ENCODE measurements at regions not wholly inside any gene's neighbourhood (a gene's known extent, or its start where the extent isn't known, plus 50 kb on each side); places are given as distances from the start of the nearest gene placed in this dataset.

GRCh38 chr16:17768257-17768656 is 297.5 kb upstream of the XYLT1 start:
- Histone ChIP-seq H3K9me3 (ENCODE audit: control extremely low read depth in 1 of 3, control insufficient read depth in 2 of 3, insufficient read depth in 1 of 3, low read length in 2 of 3) (no peaks in the 10 kb centered on the region), H3K4me3 (ENCODE audit: control extremely low read depth in 1 of 5, extremely low read depth in 1 of 5, insufficient read depth in 1 of 5, low read depth in 2 of 5, low read length in 4 of 5) (no peak overlapping the region), H4K20me1 (ENCODE audit: control insufficient read depth, insufficient read depth, low read length, poor library complexity, severe bottlenecking) (no peaks in the 10 kb centered on the region), H3K9ac (ENCODE audit: low read length) (no peak overlapping the region), H3K4me2 (replicated peaks; ENCODE audit: low read depth, low read length, poor library complexity, severe bottlenecking) (no peak overlapping the region), H2AFZ (ENCODE audit: insufficient read depth, low read depth, low read length, poor library complexity, severe bottlenecking) (no peak overlapping the region), H3K79me2 (ENCODE audit: control insufficient read depth, insufficient read depth, low read length) (no peaks in the 10 kb centered on the region), H3K4me1 (ENCODE audit: control insufficient read depth in 2 of 2, insufficient read depth in 2 of 2, low read length in 2 of 2) (no peaks in the 10 kb centered on the region), H3K27me3 (replicated peaks in 1 of 4; ENCODE audit: control extremely low read depth in 1 of 4, control insufficient read depth in 3 of 4, insufficient read depth in 4 of 4, low read length in 3 of 4) (no peaks in the 10 kb centered on the region), H3K36me3 (replicated peaks in 1 of 2; ENCODE audit: control extremely low read depth in 1 of 2, control insufficient read depth in 1 of 2, extremely low read depth in 1 of 2, insufficient read depth in 2 of 2, low read length in 1 of 2) (no peaks in the 10 kb centered on the region), H3K27ac (ENCODE audit: low read length in 2 of 2) (no peak overlapping the region)
- TF ChIP-seq CTCF (IDR thresholded peaks at IDR 0.05) (no peak), EZH2 (IDR thresholded peaks at IDR 0.05; ENCODE audit: borderline replicate concordance, insufficient read depth, low read depth, low read length, poor library complexity, severe bottlenecking) (no peak)
- no peak overlapping the region for H3K4me3 Mint-ChIP-seq
- DNase-seq = no peak
- ChIA-PET POLR2A (no interaction called here), CTCF (no interaction called here)
- H3K4me1 Mint-ChIP-seq = no peaks in the 10 kb centered on the region
- WGBS (ENCODE audit: insufficient coverage) = no CpG with 5 or more reads among the region's 1 CpG
- intact Hi-C loops (cut with micrococcal nuclease) = no loop called here
- H3K27ac Mint-ChIP-seq = no peak overlapping the region
- peaks cover 4% of the 10 kb centered on the region for H3K27me3 Mint-ChIP-seq
- ATAC-seq (ENCODE audit: low read depth) = no peak
- H3K9me3 Mint-ChIP-seq (ENCODE audit: insufficient read depth) = peaks cover 5% of the 10 kb centered on the region

- Histone ChIP-seq H3K4me3 (ENCODE audit: control extremely low read depth in 1 of 5, extremely low read depth in 1 of 5, insufficient read depth in 1 of 5, low read depth in 2 of 5, low read length in 4 of 5) (no peak overlapping the region), H3K4me1 (ENCODE audit: control insufficient read depth in 2 of 2, insufficient read depth in 2 of 2, low read length in 2 of 2) (no peaks in the 10 kb centered on the region), H3K4me2 (replicated peaks; ENCODE audit: low read depth, low read length, poor library complexity, severe bottlenecking) (no peak overlapping the region), H3K79me2 (ENCODE audit: control insufficient read depth, insufficient read depth, low read length) (no peaks in the 10 kb centered on the region), H3K36me3 (replicated peaks in 1 of 2; ENCODE audit: control extremely low read depth in 1 of 2, control insufficient read depth in 1 of 2, extremely low read depth in 1 of 2, insufficient read depth in 2 of 2, low read length in 1 of 2) (no peaks in the 10 kb centered on the region), H2AFZ (ENCODE audit: insufficient read depth, low read depth, low read length, poor library complexity, severe bottlenecking) (no peak overlapping the region), H4K20me1 (ENCODE audit: control insufficient read depth, insufficient read depth, low read length, poor library complexity, severe bottlenecking) (no peaks in the 10 kb centered on the region), H3K9me3 (ENCODE audit: control extremely low read depth in 1 of 3, control insufficient read depth in 2 of 3, insufficient read depth in 1 of 3, low read length in 2 of 3) (no peaks in the 10 kb centered on the region), H3K9ac (ENCODE audit: low read length) (no peak overlapping the region), H3K27me3 (replicated peaks in 1 of 4; ENCODE audit: control extremely low read depth in 1 of 4, control insufficient read depth in 3 of 4, insufficient read depth in 4 of 4, low read length in 3 of 4) (no peaks in the 10 kb centered on the region), H3K27ac (ENCODE audit: low read length in 2 of 2) (no peak overlapping the region)
- no peak overlapping the region for H3K27ac Mint-ChIP-seq
- POLR2A ChIA-PET = no interaction called here
- H3K9me3 Mint-ChIP-seq (ENCODE audit: insufficient read depth) = peaks cover 4% of the 10 kb centered on the region
- WGBS (ENCODE audit: insufficient coverage) = no CpG with 5 or more reads among the region's 2 CpGs
- CTCF ChIA-PET = no interaction called here
- peaks cover 9% of the 10 kb centered on the region for H3K27me3 Mint-ChIP-seq
- H3K4me1 Mint-ChIP-seq = no peaks in the 10 kb centered on the region
- DNase-seq (no peak), ATAC-seq (ENCODE audit: low read depth) (no peak)
- no peak overlapping the region for H3K4me3 Mint-ChIP-seq
- TF ChIP-seq EZH2 (IDR thresholded peaks at IDR 0.05; ENCODE audit: borderline replicate concordance, insufficient read depth, low read depth, low read length, poor library complexity, severe bottlenecking) (no peak), CTCF (IDR thresholded peaks at IDR 0.05) (no peak)
- intact Hi-C loops (cut with micrococcal nuclease) = no loop called here
Observed at GRCh38 chr16:17766012-17766411, 295.3 kb upstream of the XYLT1 start.

Measured in B cell (primary cell).